Nephron progenitor cell (in vitro differentiated cells): ENCODE measurements at regions not wholly inside any gene's neighbourhood (a gene's known extent, or its start where the extent isn't known, plus 50 kb on each side); places are given as distances from the start of the nearest gene placed in this dataset.
A peak's percentile ranks its signal among the peaks of the same experiment; 100 is the strongest.

ENCODE experiments used
- DNase-seq: peaks from one replicate; pipeline ENCODE4 v3.0.0; 2021
- H3K27ac Mint-ChIP-seq: 2 replicates; pipeline ENCODE4 v1.8.0; 2021; ENCODE audit warnings: mild to moderate bottlenecking, moderate library complexity, mixed read lengths
- H3K27me3 Mint-ChIP-seq: 2 replicates; pipeline ENCODE4 v1.8.0; 2021; ENCODE audit warnings: mild to moderate bottlenecking, low read depth, mixed read lengths; ENCODE audit not compliant: poor library complexity
- H3K36me3 Mint-ChIP-seq: 2 replicates; pipeline ENCODE4 v1.8.0; 2021; ENCODE audit warnings: low read depth, mixed read lengths
- H3K4me1 Mint-ChIP-seq: 2 replicates; pipeline ENCODE4 v1.8.0; 2021; ENCODE audit warnings: mixed read lengths
- H3K4me3 Mint-ChIP-seq: 2 replicates; pipeline ENCODE4 v1.8.0; 2021; ENCODE audit warnings: mild to moderate bottlenecking, moderate library complexity, mixed read lengths
- H3K9me3 Mint-ChIP-seq: 2 replicates; pipeline ENCODE4 v1.8.0; 2021; ENCODE audit warnings: mild to moderate bottlenecking, moderate library complexity, mixed read lengths
- TF ChIP-seq, protein P1 (sequence below): fragments of 200-600 bp; sonication (generic); IDR thresholded peaks from 2 replicates; pipeline ENCODE4 v1.5.0; 2021; ENCODE audit warnings: antibody characterized with exemption

DNA sequence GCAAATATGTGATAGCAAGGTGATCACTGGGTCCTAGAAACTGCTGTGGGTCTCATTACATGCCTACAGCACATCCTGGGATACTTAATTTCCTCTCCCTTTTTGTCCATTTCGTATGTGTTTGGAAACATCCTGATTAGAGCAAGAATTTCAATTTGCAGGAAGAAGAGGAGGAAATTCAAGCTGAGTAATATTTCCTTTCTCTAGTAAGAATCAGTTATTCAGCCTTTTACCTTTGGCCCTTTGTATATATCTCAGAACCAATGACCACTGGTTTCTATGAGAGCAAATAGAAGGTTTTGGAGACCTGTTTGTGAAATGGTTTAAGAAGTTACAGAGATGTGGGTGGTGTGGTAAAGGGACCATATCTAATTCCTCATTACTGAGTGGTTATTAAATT, 171.6 kb downstream of the RMI1 start:
- H3K4me1 Mint-ChIP-seq, result peaks cover 9% of the 10 kb centered on the region
- no peak for DNase-seq
- H3K27ac Mint-ChIP-seq, result no peak overlapping the region
- no peak overlapping the region for H3K4me3 Mint-ChIP-seq
- H3K9me3 Mint-ChIP-seq, result no peaks in the 10 kb centered on the region
- no peaks in the 10 kb centered on the region for H3K36me3 Mint-ChIP-seq
- TF ChIP-seq, protein P1, sequence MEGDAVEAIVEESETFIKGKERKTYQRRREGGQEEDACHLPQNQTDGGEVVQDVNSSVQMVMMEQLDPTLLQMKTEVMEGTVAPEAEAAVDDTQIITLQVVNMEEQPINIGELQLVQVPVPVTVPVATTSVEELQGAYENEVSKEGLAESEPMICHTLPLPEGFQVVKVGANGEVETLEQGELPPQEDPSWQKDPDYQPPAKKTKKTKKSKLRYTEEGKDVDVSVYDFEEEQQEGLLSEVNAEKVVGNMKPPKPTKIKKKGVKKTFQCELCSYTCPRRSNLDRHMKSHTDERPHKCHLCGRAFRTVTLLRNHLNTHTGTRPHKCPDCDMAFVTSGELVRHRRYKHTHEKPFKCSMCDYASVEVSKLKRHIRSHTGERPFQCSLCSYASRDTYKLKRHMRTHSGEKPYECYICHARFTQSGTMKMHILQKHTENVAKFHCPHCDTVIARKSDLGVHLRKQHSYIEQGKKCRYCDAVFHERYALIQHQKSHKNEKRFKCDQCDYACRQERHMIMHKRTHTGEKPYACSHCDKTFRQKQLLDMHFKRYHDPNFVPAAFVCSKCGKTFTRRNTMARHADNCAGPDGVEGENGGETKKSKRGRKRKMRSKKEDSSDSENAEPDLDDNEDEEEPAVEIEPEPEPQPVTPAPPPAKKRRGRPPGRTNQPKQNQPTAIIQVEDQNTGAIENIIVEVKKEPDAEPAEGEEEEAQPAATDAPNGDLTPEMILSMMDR, result no peak
- H3K27me3 Mint-ChIP-seq, result no peaks in the 10 kb centered on the region

DNA sequence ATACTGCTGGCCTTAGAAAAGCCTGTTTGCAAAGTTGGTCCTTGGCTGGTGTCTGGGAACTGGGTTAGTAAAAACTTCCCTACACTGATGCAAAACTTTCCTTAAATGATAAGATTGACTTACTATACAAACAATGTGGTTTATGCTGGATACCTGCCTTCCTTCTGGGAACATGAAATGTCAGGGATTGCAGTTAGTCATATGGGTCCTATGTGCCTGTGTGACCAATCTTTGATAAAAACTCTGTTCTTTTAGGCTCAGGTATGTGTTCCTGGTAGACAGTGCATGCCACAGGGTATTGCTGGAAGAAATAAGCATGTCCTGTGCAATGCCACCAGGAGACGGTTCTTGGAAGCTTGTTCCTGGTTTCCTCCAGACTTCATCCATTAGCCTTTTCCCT, 173.3 kb downstream of the RMI1 start:
- Mint-ChIP-seq H3K27ac (no peak overlapping the region), H3K9me3 (no peaks in the 10 kb centered on the region), H3K36me3 (no peaks in the 10 kb centered on the region), H3K27me3 (no peaks in the 10 kb centered on the region), H3K4me1 (no peaks in the 10 kb centered on the region), H3K4me3 (no peak overlapping the region)
- no peak for DNase-seq
- TF ChIP-seq, protein P1, result no peak

- Mint-ChIP-seq H3K4me1 (no peaks in the 10 kb centered on the region), H3K4me3 (no peak overlapping the region), H3K27me3 (no peaks in the 10 kb centered on the region), H3K36me3 (no peaks in the 10 kb centered on the region), H3K9me3 (no peaks in the 10 kb centered on the region), H3K27ac (no peak overlapping the region)
- TF ChIP-seq, protein P1, result no peak
- no peak for DNase-seq
Observed at GRCh38 chr9:84154320-84154719, 173.7 kb downstream of the RMI1 start.

GRCh38 chr9:84163052-84163650, 177.4 kb downstream of the SLC28A3 start:
- peaks cover 3% of the 10 kb centered on the region for H3K27me3 Mint-ChIP-seq
- peaks cover 51% of the 10 kb centered on the region for H3K4me1 Mint-ChIP-seq
- DNase-seq, result no peak
- H3K9me3 Mint-ChIP-seq, result no peaks in the 10 kb centered on the region
- H3K27ac Mint-ChIP-seq, result peak overlapping the region; percentile 68
- TF ChIP-seq, protein P1, result no peak
- H3K36me3 Mint-ChIP-seq, result no peaks in the 10 kb centered on the region
- no peak overlapping the region for H3K4me3 Mint-ChIP-seq

GRCh38 chr9:84166891-84167290, 173.7 kb downstream of the SLC28A3 start:
- no peak overlapping the region for H3K27ac Mint-ChIP-seq
- DNase-seq, result no peak
- H3K9me3 Mint-ChIP-seq, result no peaks in the 10 kb centered on the region
- peaks cover 3% of the 10 kb centered on the region for H3K27me3 Mint-ChIP-seq
- TF ChIP-seq, protein P1, result no peak
- H3K36me3 Mint-ChIP-seq, result no peaks in the 10 kb centered on the region
- H3K4me3 Mint-ChIP-seq, result no peak overlapping the region
- peaks cover 35% of the 10 kb centered on the region for H3K4me1 Mint-ChIP-seq

DNA sequence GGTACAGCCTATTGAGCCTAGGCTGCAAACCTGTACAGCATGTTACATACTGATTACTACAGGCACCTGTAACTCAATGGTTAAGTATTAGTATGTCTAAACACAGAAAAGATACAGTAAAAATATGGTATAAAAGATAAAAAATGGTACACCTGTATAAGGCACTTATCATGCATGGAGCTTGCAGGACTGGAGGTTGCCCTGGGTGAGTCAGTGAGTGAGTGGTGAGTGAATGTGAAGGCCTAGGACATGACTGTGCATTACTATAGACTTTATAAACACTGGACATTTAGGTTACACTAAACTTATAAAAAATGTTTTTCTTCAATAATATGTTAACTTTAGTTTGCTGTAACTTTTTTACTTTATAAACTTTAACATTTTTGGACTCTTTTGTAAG, 171.3 kb downstream of the SLC28A3 start:
- Mint-ChIP-seq H3K27ac (no peak overlapping the region), H3K4me3 (no peak overlapping the region), H3K27me3 (peaks cover 3% of the 10 kb centered on the region), H3K4me1 (peaks cover 22% of the 10 kb centered on the region), H3K9me3 (no peaks in the 10 kb centered on the region), H3K36me3 (no peaks in the 10 kb centered on the region)
- TF ChIP-seq, protein P1, result no peak
- DNase-seq, result no peak
